Breast epithelium (tissue), 3 donors: ENCODE measurements at regions not wholly inside any gene's neighbourhood (a gene's known extent, or its start where the extent isn't known, plus 50 kb on each side); places are given as distances from the start of the nearest gene placed in this dataset.

Experiments used
- POLR2A ChIP-seq: fragments of 450-650 bp; IDR thresholded peaks from one replicate; pipeline ENCODE4 v1.6.1; 2016; ENCODE audit warnings: antibody characterized with exemption, mild to moderate bottlenecking, moderate library complexity
- POLR2AphosphoS5 ChIP-seq, 3 donors: sonication (generic); formaldehyde crosslinking; IDR thresholded peaks; one replicate each; pipeline ENCODE4 v1.6.1; 2017; ENCODE audit warnings: antibody characterized with exemption in 3 of 3
- TF ChIP-seq, protein P1 (sequence below), 3 donors: fragments of 450-650 bp; IDR thresholded peaks; one replicate each; pipeline ENCODE4 v1.5.1; 2016 to 2017; ENCODE audit warnings: antibody characterized with exemption in 3 of 3, mild to moderate bottlenecking in 3 of 3, moderate library complexity in 3 of 3

DNA sequence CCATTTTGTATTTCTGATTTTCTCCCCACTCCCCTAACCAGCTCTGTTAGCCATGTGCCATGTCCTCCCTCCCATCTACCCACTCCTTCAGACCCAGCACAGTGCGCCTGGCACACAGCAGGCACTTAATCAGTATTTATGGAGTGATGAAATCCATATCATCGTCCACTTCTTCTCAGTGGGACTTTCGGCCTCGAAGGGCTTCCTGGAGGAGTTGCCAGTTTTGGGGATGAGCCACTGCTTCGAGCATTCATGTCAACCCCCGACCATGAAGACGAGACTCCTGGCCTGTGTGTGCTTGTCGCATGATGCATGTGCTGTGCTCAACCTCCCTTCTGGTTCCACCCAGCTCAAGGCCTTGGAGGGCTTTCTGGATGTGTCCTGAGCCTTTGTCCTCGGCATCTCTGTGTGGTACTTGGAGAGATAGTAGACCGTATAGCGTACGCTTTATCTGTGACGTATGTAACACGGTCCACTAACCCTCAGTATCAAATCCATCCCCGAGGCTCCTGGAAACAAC lies 119.5 kb upstream of the RTL1 start:
- TF ChIP-seq, protein P1, sequence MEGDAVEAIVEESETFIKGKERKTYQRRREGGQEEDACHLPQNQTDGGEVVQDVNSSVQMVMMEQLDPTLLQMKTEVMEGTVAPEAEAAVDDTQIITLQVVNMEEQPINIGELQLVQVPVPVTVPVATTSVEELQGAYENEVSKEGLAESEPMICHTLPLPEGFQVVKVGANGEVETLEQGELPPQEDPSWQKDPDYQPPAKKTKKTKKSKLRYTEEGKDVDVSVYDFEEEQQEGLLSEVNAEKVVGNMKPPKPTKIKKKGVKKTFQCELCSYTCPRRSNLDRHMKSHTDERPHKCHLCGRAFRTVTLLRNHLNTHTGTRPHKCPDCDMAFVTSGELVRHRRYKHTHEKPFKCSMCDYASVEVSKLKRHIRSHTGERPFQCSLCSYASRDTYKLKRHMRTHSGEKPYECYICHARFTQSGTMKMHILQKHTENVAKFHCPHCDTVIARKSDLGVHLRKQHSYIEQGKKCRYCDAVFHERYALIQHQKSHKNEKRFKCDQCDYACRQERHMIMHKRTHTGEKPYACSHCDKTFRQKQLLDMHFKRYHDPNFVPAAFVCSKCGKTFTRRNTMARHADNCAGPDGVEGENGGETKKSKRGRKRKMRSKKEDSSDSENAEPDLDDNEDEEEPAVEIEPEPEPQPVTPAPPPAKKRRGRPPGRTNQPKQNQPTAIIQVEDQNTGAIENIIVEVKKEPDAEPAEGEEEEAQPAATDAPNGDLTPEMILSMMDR (IDR thresholded peaks at IDR 0.05), result no peak
- TF ChIP-seq POLR2A, result no peak
- no peak for TF ChIP-seq POLR2AphosphoS5 (IDR thresholded peaks at IDR 0.05)
